Thyroid gland (tissue), 4 donors: ENCODE measurements at regions not wholly inside any gene's neighbourhood (a gene's known extent, or its start where the extent isn't known, plus 50 kb on each side); places are given as distances from the start of the nearest gene placed in this dataset.

Experiments used
- POLR2A ChIP-seq, 2 donors: fragments of 450-650 bp; IDR thresholded peaks; one replicate each; pipeline ENCODE4 v1.6.1; 2017; ENCODE audit warnings: antibody characterized with exemption in 2 of 2, mild to moderate bottlenecking in 2 of 2, moderate library complexity in 1 of 2
- TF ChIP-seq, protein P1 (sequence below), 6 experiments: fragments of 200-600 bp in 3 of 6; fragments of 450-650 bp in 3 of 6; sonication (generic) in 3 of 6; IDR thresholded peaks; one replicate each; pipeline ENCODE4 v1.5.1; 2016 to 2019; ENCODE audit warnings: antibody characterized with exemption in 6 of 6, mild to moderate bottlenecking in 2 of 6, inconsistent platforms in 1 of 6, moderate library complexity in 1 of 6

DNA sequence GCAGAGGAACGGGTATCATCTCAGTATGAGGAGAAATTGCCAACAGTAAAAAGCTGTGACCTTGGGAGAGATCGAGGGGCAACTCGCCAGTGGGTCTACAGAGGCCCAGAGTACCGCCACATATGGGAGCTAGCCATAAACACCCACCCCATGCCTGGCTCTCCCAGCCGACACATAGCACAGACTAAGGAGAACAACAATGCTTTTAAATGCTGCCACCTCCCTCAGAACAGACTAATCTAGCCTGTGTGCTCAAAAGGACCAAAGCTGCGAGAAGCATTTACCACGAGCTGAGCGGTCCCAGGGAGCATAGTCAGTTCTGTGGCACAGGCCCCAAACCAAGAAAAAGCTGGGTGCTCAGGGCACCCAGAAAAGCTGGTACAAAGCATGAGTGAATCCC is 73.3 kb downstream of the LSM5 start:
- TF ChIP-seq, protein P1, sequence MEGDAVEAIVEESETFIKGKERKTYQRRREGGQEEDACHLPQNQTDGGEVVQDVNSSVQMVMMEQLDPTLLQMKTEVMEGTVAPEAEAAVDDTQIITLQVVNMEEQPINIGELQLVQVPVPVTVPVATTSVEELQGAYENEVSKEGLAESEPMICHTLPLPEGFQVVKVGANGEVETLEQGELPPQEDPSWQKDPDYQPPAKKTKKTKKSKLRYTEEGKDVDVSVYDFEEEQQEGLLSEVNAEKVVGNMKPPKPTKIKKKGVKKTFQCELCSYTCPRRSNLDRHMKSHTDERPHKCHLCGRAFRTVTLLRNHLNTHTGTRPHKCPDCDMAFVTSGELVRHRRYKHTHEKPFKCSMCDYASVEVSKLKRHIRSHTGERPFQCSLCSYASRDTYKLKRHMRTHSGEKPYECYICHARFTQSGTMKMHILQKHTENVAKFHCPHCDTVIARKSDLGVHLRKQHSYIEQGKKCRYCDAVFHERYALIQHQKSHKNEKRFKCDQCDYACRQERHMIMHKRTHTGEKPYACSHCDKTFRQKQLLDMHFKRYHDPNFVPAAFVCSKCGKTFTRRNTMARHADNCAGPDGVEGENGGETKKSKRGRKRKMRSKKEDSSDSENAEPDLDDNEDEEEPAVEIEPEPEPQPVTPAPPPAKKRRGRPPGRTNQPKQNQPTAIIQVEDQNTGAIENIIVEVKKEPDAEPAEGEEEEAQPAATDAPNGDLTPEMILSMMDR (IDR thresholded peaks at IDR 0.05): no peak
- no peak for TF ChIP-seq POLR2A (IDR thresholded peaks at IDR 0.05)
